DOHH2 (cell line): ENCODE measurements at regions not wholly inside any gene's neighbourhood (a gene's known extent, or its start where the extent isn't known, plus 50 kb on each side); places are given as distances from the start of the nearest gene placed in this dataset.

Experiments used
- H3F3A ChIP-seq: fragments of 200-600 bp; sonication (generic), shearing (Covaris generic); 2 replicates; pipeline ENCODE4 v1.6.0; 2016; ENCODE audit warnings: antibody characterized with exemption, mild to moderate bottlenecking; ENCODE audit not compliant: control insufficient read depth, insufficient read depth
- H3K27ac ChIP-seq: fragments of 200-600 bp; sonication (generic); 2 replicates; pipeline ENCODE4 v1.5.1; 2014; ENCODE audit warnings: low read depth, mild to moderate bottlenecking, low read length, moderate library complexity
- H3K27me3 ChIP-seq: fragments of 200-600 bp; sonication (generic); 2 replicates; pipeline ENCODE4 v1.6.1; 2014; ENCODE audit warnings: mild to moderate bottlenecking, low read length, mixed read lengths; ENCODE audit not compliant: control insufficient read depth
- H3K36me3 ChIP-seq: fragments of 200-600 bp; sonication (generic); 2 replicates; pipeline ENCODE4 v1.6.1; 2014; ENCODE audit warnings: mild to moderate bottlenecking, low read length, moderate library complexity, mixed read lengths; ENCODE audit not compliant: control insufficient read depth
- H3K4me1 ChIP-seq: fragments of 200-600 bp; sonication (generic); 2 replicates; pipeline ENCODE4 v1.6.1; 2014; ENCODE audit warnings: mild to moderate bottlenecking, low read length, mixed read lengths; ENCODE audit not compliant: control insufficient read depth
- H3K4me2 ChIP-seq: fragments of 200-600 bp; sonication (generic); 2 replicates; pipeline ENCODE4 v1.6.0; 2014; ENCODE audit warnings: mild to moderate bottlenecking, low read length, moderate library complexity
- H3K4me3 ChIP-seq: fragments of 200-600 bp; sonication (generic); 2 replicates; pipeline ENCODE4 v1.5.1; 2014; ENCODE audit warnings: mild to moderate bottlenecking, low read length, mixed read lengths
- H3K79me2 ChIP-seq: fragments of 200-600 bp; sonication (generic); 2 replicates; pipeline ENCODE4 v1.6.1; 2014; ENCODE audit warnings: mild to moderate bottlenecking, low read length, mixed read lengths; ENCODE audit not compliant: control insufficient read depth
- H3K9me2 ChIP-seq: fragments of 200-600 bp; sonication (generic); replicated peaks from 2 replicates; pipeline ENCODE4 v1.6.1; 2014; ENCODE audit warnings: mild to moderate bottlenecking, low read length, mixed read lengths; ENCODE audit not compliant: control insufficient read depth
- H3K9me3 ChIP-seq: fragments of 200-600 bp; sonication (generic); 2 replicates; pipeline ENCODE4 v1.6.1; 2014; ENCODE audit warnings: antibody characterized with exemption, low read length, mixed read lengths; ENCODE audit not compliant: control insufficient read depth, insufficient read depth
- H4K20me1 ChIP-seq: fragments of 200-600 bp; sonication (generic); 2 replicates; pipeline ENCODE4 v1.6.0; 2014; ENCODE audit warnings: low read depth, mild to moderate bottlenecking, antibody characterized with exemption, low read length, moderate library complexity; ENCODE audit not compliant: control insufficient read depth, insufficient read depth
- CTCF ChIP-seq: fragments of 200-600 bp; sonication (generic); IDR thresholded peaks from one replicate; pipeline ENCODE4 v1.5.1; 2014; ENCODE audit warnings: antibody characterized with exemption, mild to moderate bottlenecking, low read depth, low read length; ENCODE audit not compliant: poor library complexity, severe bottlenecking
- EZH2phosphoT487 ChIP-seq: fragments of 200-600 bp; sonication (generic); IDR thresholded peaks from 2 replicates; pipeline ENCODE4 v1.6.1; 2017; ENCODE audit warnings: borderline replicate concordance, mild to moderate bottlenecking, antibody characterized with exemption, low read length, moderate library complexity, mixed read lengths

- TF ChIP-seq CTCF (no peak), EZH2phosphoT487 (no peak)
- Histone ChIP-seq H3K36me3 (no peaks in the 10 kb centered on the region), H3K79me2 (no peaks in the 10 kb centered on the region)
Measured at GRCh38 chr12:126898562-126898961, 1368.4 kb upstream of the TMEM132C start.

GRCh38 chr12:126899926-126900792, 1366.8 kb upstream of the TMEM132C start:
- no peaks in the 10 kb centered on the region for H3K4me1 ChIP-seq
- no peak overlapping the region for H3K4me3 ChIP-seq
- no peaks in the 10 kb centered on the region for H3K36me3 ChIP-seq
- H3K27me3 ChIP-seq, result no peaks in the 10 kb centered on the region
- H3F3A ChIP-seq, result no peaks in the 10 kb centered on the region
- H3K79me2 ChIP-seq, result no peaks in the 10 kb centered on the region
- no peak overlapping the region for H3K4me2 ChIP-seq
- no peak for TF ChIP-seq EZH2phosphoT487
- H4K20me1 ChIP-seq, result no peaks in the 10 kb centered on the region
- no peak overlapping the region for H3K27ac ChIP-seq
- no peaks in the 10 kb centered on the region for H3K9me3 ChIP-seq
- H3K9me2 ChIP-seq, result no peaks in the 10 kb centered on the region

More at GRCh38 chr12:126898562-126898961, 1368.4 kb upstream of the TMEM132C start:
- H4K20me1 ChIP-seq, result no peaks in the 10 kb centered on the region
- H3K4me1 ChIP-seq, result no peaks in the 10 kb centered on the region
- H3K9me3 ChIP-seq, result no peaks in the 10 kb centered on the region
- H3K27ac ChIP-seq, result no peak overlapping the region
- no peaks in the 10 kb centered on the region for H3F3A ChIP-seq
- H3K9me2 ChIP-seq, result no peaks in the 10 kb centered on the region
- H3K27me3 ChIP-seq, result no peaks in the 10 kb centered on the region
- H3K4me2 ChIP-seq, result no peak overlapping the region
- H3K4me3 ChIP-seq, result no peak overlapping the region

- H3K36me3 ChIP-seq, result no peaks in the 10 kb centered on the region
- no peak overlapping the region for H3K4me3 ChIP-seq
- no peaks in the 10 kb centered on the region for H3K4me1 ChIP-seq
- no peaks in the 10 kb centered on the region for H3K27me3 ChIP-seq
- H3K9me2 ChIP-seq, result no peaks in the 10 kb centered on the region
- no peak overlapping the region for H3K4me2 ChIP-seq
- no peaks in the 10 kb centered on the region for H4K20me1 ChIP-seq
- no peaks in the 10 kb centered on the region for H3K79me2 ChIP-seq
- no peaks in the 10 kb centered on the region for H3F3A ChIP-seq
- no peaks in the 10 kb centered on the region for H3K9me3 ChIP-seq
- TF ChIP-seq EZH2phosphoT487 (no peak), CTCF (no peak)
- no peak overlapping the region for H3K27ac ChIP-seq
Measured at GRCh38 chr12:126903027-126903876, 1363.7 kb upstream of the TMEM132C start.
